SW 1271 (cell line): ENCODE measurements at regions not wholly inside any gene's neighbourhood (a gene's known extent, or its start where the extent isn't known, plus 50 kb on each side); places are given as distances from the start of the nearest gene placed in this dataset.

Source experiments
- DNase-seq, 2 experiments: peaks; one replicate each; lab custom pipeline; 2025; lab: John Stamatoyannopoulos, UW

DNA sequence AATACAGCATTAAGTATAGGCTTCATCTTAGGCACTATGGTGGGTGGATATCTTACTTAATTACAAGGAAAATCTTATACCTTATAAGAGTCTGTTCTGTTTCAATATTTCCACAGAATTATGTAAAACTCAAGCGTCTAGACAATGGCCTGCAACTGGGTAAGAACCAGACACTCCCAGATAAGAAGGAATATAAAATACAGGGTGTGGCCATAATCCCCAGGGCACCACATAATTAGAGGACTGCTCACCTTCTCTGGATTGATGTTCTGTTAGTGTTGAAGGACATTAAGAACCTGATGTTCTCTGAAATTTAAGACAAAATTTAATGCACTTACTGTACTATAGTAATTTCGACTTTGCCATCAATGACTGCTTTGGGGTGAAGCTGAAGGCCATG lies 198.2 kb upstream of the ARSJ start:
- no peak for DNase-seq

DNA sequence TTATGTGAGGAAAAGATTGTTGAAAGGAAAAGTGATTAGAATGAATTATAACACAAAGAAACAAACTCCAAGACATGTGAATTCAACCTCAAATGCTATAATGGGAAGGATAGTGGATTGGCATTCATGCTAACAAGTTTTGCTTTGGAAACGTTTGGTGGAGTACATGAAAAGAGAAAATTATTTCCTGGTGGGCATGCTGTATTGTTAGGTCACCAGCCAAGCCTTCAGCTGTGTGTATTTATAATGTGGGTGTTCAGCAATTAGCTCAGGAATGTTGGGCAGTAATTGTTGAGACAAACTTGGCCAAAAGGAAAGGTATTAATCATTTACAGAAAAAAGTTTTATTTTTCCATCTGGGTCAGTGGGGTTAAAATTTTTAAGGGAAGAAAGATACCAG lies 198.9 kb upstream of the ARSJ start:
- DNase-seq, result no peak

DNA sequence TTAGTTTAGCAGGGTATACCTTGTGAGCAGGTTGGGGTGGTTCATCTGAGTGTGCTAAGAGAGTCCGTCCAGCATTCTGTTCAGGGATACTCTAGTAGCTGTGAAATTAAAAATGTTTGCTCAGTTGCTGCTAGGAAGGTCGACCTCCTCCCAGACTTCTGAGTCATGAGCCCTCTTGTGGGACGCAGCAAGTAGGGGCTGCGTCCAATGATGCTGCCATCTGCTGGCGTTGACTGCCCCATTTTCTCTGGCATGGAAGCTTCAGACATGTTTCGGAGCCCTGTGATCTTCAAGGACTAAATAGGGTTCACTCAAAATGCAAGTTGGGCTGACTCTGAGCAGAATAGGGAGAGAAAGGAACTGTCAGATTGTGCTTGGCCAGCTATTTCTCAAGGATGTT lies 201.0 kb upstream of the ARSJ start:
- DNase-seq, result peak; percentile 6 to 7

DNA sequence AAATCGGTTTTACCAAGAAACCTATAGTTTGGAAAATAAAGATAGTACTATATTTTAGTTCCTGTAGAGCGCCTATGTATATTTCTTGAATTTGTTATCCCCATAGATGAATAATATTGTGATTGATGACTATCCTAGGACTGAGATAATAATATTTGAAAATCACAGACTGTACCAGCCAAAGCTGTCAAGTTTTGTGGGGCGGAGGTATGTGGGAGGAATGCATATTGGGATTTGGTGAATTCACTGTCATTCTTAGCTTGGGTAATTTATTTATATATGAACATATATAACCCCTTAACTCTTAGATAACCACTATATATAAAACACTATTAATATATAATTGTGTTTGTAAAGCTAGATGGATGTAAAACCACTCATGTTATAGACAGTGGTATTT lies 205.5 kb upstream of the ARSJ start:
- DNase-seq, result no peak

DNA sequence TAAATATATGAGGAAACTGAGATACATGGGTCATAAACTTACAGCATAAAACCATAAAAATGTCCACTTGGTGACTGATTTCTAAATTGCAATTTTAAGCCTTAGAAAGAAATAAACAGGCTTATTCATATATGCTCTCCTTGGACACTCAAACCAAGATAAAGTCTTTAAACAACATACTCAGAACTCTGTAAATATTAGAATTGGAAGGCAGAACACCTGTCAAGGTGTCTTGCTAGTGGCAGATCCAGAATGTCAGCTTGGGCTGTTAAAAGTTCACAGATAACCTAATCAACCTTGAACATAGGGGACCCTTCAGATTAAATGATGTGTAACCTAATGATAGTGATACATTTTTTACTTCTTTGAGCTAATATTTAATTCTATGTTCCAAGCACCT lies 208.1 kb upstream of the ARSJ start:
- no peak for DNase-seq

DNA sequence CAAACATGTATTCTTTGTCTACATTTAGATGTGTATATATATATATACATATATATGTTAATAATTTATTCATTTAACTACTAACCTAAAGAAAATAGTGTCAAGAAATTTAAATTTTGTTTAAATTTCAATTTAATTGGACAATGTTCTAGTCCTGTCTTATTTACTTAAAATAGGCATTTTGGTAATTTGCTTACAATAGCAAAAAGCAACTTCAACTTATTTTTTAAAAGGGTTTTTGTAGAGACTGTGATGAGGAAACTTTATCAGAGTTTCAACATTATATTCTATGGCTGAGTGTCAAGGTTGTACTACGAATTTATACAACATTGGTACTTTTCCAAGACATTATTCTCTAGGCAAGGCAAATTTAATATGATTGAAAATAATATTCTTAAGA lies 212.0 kb upstream of the ARSJ start:
- DNase-seq, result no peak

DNA sequence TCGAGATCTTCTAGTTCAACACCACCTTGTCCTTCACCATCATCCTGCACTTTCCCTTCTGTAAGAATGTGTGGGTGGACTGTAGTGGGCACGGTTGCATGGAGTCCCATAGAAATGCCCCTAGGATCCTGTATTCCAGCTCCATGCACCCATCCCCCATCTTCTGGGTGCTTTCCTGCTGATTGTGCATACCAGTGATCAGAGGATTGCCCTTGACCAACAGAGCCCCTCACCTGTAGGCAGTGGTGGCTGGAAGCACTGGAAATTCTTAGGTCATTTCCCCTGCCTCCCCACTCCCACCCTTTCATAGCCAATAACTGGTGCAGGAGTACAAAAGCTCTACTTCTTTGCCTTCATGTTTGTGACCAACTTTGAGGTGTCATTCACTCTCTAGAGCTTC lies 213.4 kb upstream of the ARSJ start:
- no peak for DNase-seq

DNA sequence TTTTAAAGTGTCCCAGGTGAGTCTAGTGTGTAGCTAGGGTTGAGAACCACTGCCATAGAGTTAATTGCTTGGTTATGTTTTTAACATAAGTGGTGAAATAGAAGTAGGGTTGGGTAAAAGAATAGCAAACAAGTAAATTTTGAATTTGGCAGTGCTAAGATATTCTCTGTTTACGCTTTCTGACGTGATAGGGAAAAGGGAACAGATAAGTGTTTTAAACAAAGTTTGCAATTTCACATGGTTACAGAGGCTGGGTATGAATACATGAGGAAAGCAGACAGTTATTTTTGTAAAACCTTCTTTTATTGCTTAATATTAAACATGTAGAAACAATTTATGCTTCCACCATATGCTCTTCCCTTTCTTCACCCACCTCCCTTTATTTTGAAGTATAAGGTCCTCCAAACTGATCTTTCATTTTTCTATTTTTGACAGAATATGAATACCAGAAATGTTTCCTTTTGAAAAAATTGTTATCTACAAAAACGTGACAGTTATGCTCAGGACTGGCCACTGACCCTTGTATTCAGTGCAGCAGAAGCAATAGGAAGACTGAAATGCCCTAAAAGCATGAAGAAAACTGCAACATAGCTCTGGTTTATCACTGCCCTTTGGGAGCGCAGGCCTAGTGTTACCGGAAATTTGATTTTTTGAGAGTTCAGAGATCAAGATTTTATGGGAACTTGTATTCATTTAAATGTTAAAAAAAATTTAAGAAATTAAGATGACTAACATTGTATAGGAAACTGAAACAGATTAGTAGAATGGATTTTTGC lies 214.4 kb upstream of the ARSJ start:
- no peak for DNase-seq

DNA sequence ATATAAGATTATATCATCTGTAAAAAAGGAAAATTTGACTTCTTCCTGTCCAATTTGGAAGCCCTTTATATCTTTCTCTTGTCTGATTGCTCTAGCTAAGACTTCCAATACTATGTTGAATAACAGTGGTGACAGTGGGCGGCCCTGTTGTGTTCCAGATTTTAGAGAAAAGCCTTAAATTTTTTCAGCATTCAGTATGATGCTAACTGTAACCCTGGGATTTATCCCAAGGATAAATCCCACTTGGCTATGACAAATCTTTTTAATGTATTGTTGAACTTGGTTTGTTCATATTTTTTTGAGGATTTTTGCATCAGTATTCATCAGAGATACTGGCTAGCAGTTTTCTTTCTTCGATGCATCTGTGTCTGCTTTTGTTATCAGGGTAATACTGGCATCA lies 217.2 kb upstream of the ARSJ start:
- no peak for DNase-seq

DNA sequence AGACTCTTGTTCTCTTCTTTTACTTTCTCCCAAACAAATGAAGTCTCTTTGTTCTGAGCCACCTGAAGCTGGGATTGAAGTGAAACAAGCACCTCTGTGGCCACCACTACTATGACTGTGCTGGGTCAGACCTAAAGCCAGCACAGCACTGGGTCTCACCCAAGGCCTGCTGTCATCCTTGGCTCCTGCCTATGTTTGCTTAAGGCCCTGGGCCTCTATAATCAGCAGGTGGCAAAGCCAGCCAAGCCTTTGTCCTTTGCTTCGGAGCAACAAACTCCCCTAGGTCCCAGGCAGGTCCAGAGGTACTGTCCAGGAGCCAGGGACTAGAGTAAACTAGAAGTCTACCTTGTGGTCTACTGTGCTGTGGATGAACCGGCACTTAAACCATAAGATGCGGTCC lies 220.6 kb upstream of the ARSJ start:
- DNase-seq, result no peak

DNA sequence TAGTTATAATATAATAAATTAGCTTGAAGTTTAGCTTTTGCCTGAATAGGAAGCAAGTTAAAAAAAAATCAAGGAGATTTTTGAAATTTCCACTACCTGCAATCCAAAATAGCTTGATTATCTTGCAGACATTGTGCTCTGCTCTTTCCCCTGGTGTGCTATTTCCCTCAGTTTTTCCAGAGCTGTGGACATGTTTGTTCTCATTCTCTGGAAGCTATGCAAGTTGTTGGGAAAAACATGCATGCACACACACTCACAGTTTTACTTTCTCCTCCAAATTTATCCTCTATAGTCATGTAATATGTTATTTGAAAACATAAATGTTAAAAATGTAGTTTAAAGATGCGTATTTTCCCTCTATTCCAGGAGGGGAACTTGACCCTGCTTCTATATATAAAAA lies 225.8 kb upstream of the ARSJ start:
- DNase-seq, result no peak

DNA sequence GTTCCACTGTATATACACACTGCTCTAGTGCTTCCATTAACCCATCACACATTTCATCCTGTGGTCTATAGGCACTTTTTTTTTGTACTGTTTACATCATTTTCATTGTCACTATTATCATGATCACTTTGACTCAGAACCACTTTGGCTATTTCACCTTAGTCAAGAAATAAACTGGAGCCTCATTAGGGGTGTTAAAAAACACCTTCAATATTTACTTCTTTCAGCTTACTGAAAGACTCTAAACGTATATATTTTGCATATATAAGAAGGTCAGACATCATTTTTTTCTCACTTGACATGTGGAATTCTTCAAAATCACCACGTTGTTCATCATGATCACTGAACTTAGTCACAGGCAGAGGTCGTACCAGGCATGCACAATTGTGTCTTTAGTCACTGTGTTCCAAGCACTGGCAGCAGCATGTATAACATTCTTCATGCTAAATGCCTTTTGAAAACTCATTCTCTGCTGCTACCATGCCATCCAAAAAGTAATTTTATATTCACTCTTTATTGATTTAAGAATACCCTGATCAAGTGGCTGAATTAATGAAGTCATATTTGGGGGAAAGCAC lies 229.2 kb upstream of the ARSJ start:
- no peak for DNase-seq

DNA sequence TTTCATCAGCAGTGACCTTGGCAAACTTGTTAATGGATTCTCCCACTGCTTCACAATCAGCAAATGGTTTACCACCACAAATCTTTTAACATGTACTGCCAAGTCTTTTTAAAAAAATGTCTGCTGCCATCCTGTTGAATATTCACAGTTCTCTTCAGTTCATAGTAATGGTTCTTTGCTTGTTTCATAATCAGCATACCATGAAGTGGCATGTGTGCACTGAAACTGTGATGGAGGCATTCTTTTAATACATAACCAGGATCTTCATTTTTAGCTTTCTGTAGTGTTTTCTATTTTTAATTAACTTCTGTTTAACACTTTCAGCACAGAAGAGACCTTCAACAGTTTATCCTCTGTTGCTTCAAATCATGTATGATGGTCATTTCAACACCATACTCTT lies 230.1 kb upstream of the ARSJ start:
- no peak for DNase-seq

DNA sequence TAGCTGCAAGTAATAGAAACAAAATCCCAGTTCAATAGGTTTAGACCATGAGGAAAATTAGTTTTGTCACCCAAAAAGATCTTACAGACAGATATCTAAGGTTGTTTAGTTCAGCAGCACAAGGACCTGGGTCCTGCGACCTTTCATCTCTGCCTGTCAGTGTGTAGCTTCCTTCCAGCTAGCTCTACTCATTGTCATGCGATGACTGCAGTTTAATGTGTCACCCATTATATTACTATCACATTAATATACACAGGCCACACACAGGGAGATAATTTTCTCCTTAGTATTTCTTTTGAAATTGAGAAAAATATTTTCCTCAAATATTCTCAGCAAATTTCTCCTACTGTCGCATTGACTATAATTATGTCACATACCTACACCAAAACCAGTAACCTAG lies 232.1 kb upstream of the ARSJ start:
- no peak for DNase-seq

DNA sequence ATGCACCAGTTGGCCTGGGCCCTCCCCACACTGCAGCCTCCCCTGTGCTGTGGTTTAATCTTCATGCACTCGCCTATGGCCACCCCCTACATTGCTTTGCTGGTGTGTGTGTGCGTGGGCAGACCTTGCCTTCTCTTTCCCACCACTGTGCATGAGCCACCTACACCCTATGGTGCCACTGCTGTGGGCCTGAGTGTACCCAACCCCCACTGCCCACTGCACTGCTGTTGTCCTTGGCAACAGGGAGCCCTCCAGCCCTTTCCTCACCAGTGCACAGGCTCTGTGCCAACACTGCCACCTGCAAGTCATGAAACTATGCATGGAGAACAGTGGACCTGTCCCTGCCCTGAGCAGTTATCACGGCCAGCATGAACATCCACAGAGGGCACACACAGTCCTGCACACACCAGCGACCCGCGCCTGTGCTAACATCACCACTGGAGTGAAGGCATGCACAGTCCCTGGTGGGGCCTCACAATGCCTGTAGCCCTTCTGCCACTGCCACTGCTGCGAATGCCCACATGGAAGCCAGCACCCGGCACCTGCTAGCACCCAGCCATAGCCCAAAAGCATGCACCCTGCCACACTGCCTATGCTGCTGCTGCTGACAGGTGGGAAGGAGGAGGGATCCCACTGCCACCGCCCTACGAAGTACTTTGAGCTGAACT lies 237.8 kb upstream of the ARSJ start:
- no peak for DNase-seq

DNA sequence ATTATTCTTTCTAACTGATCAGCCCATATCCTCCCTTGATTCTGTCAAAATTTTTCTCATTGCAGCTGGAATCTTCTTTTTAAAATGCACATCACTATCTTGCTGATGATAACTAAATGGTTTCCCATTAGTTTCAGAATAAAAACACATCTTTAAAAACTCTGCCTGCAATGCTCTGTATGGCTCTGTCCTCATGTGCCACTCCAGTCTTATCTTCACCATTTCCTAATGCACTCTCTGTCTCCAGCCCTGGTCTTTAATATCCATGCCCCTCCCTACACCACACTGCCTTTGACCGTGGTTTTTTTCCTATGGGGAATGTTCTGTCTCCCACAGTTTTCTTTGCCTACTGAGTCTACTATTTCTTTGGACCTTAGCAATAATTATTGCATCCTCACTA lies 244.1 kb upstream of the ARSJ start:
- DNase-seq, result no peak

DNA sequence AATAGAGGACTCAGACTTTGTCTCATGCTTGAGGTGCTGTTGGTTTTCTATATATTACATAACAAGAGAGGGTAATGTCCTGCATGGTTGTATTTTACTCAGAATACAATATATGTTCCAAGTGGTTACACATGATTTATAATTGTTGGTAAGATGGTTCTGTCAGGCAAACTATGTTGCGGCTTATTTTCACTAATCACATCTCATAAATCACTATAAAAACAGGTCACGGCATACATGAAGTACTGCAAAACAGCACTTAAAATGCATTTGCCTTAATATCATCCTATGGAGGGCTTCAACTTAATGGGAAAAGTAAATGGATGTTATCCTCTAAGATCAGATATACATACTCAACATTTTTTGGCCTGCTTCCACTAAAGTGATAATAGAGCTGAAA lies 246.0 kb upstream of the ARSJ start:
- no peak for DNase-seq

DNA sequence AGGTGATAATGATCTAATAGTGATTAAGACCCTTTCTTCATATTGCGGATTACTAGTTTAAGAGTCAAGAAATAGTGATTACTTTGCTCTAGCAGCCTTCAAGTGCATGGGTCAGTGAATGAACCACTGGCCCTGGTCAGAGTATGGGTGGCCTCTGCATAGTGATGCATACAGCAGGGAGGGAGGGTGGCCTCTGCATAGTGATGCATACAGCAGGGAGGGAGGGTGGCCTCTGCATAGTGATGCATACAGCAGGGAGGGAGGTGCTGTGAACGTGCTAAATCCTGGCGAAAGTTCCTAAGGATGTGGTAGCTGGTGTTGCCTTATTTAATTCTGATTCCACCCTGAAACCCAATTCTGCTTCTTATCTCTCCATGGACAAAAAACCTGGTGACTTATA lies 246.7 kb upstream of the ARSJ start:
- no peak for DNase-seq

DNA sequence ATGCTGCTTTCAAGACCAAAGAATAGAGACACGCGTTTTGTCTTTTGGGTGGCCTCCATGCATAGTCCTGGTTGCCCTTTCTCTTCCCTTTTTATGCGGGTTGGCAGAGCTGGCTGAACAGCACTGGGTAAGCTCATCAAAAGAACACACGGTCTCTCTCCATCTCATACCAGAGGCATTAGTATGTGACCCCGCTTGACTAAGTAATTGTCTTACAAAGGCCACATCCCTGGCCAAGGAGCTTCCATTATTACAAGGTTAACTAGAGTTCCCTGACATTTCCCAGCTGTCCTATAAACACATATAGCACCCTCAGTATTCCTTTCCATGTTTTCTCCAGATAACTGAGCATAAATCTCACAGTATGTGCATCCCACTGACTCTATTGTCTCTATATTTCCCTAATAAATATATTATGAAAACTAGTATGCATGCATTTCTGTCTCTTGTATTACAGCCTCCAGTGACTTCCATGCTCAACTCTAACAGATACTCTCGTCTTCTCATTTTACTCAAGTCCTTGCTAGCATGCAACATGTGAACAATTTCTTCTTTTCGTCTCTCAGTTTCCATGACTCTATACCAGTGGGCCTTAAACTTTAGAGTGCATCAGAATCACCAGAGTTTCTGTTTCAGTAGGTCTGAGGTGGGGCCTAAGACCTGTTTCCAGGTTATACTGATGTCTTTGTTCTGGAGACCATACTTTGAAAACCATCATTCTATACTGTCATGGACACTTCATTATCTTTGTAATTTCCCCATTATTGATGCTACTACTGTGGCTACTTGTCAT lies 247.7 kb upstream of the ARSJ start:
- no peak for DNase-seq

DNA sequence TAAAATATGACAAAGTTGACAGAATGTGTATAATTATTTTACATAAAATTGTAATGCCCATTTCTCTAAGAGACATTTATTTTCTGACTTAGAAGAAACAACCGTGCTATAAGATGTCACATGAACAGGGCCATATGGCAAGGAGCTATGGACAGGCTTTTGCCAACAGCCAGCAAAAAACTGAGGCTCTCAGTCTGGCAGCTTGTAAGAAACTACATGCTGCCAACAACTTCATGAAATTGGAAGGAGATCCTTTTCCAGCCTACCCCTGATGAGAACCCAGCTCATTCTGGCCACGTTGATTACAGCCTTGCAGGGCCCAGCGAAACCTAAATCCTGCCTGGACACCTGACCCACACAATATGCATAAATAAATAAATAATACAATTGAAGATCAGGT lies 250.3 kb upstream of the ARSJ start:
- DNase-seq, result no peak

DNA sequence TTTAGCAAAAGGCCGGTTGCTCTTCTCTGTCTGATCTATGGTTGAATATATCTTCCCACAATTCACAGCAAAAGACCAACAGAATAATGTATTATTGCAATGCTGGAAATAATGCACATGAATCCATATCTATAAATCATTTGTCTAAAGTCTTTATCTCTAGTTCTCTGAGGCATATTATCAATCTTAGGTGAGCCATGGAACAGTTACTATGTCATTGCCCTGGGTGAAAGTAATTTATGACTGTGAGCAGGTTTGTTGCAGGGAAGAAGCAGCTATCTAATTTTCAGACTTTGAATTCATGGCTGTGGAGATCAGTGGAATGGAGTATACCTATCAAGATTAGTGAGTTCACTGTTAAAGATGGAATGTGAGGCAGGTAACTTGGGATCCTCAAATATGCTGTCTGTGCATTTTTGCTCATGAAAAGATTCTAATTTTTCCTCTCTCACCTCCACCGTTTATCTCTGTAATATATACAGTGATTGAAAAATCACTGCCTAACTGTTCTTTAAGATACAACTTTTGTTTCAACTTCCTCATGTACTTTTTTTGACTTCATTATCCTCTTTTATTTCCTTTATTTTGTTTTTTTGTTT lies 256.8 kb upstream of the ARSJ start:
- no peak for DNase-seq

DNA sequence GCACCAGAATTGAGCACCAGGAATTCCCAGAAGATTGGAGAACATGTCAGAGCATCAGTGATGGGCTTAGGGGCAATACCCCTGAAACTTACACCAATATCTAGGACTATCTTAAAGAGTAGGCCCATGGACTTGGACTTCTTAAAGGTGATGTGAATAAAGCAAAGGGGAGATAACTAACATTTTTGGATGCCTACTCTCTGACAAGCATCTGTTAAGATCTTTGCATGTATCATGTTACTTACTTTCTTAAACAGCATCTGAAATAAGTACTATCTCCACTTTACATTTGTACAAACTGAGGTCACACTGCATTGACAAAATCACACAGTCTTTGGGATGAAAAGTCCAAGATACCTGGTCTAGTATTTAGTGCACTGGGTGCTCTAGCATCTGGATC lies 258.6 kb upstream of the ARSJ start:
- no peak for DNase-seq
